ENCODE measurements at regions not wholly inside any gene's neighbourhood (a gene's known extent, or its start where the extent isn't known, plus 50 kb on each side); places are given as distances from the start of the nearest gene placed in this dataset.

DNA sequence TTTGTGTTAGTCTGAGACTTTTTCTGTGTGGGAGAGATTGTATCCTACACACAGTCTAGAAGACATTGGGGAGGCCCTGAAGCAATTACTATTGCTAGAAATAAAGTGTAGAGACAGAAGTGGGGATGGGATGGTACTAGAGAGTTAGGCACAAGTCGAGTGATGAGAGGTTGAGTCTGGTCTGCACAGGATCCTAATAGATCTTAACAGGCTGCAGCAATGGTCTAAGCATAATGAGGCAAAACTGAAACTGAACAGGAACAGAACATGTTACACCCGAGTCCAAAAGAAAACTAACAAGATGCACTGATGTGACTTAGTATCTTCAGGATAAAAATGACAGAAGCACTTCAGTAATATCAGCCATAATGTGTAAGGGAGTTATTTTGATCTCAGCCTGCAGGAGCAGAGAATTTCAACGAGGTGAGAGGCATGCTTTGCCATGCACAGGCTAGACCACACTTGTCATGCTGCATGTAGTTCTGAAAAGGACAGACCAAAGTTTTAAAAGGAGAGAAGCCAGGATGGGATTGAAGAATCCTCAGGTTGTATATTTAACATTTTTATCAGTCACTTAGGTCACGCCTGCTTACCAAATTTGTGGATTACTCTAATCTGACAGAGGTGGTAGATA is 205.8 kb upstream of the BOD1L1 start:
- no peaks in the 10 kb centered on the region for H3K27me3 ChIP-seq (ENCODE audit: control insufficient read depth in 4 of 4, insufficient read depth in 4 of 4, low read length in 3 of 4)
- H3K4me3 ChIP-seq (ENCODE audit: low read depth in 1 of 3, low read length in 3 of 3): no peak overlapping the region
- DNase-seq (ENCODE audit: low spot score): no peak
- H3K36me3 ChIP-seq (ENCODE audit: control insufficient read depth in 4 of 4, insufficient read depth in 3 of 4, low read depth in 1 of 4, low read length in 3 of 4): no peaks in the 10 kb centered on the region
- H3K27ac ChIP-seq (ENCODE audit: low read depth in 1 of 2, low read length in 2 of 2): no peak overlapping the region
- H3K9me3 ChIP-seq (ENCODE audit: control insufficient read depth in 4 of 4, low read length in 3 of 4): no peaks in the 10 kb centered on the region
- WGBS: 72% methylated on average over 4 of the region's 4 CpGs
- TF ChIP-seq TAF1 (conservative IDR thresholded peaks at IDR 0.05) (no peak), FOXA2 (IDR thresholded peaks at IDR 0.05) (no peak), HNF4A (conservative IDR thresholded peaks at IDR 0.05) (no peak), REST (IDR thresholded peaks at IDR 0.05) (no peak), FOXA1 (IDR thresholded peaks at IDR 0.05) (no peak), GABPA (IDR thresholded peaks at IDR 0.05 in 1 of 2, conservative IDR thresholded peaks at IDR 0.05 in 1 of 2) (no peak), RAD21 (IDR thresholded peaks at IDR 0.05) (no peak), NR2F2 (IDR thresholded peaks at IDR 0.05) (no peak)
- TF ChIP-seq, protein P1, sequence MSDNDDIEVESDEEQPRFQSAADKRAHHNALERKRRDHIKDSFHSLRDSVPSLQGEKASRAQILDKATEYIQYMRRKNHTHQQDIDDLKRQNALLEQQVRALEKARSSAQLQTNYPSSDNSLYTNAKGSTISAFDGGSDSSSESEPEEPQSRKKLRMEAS (IDR thresholded peaks at IDR 0.05): no peak
- no peaks in the 10 kb centered on the region for H3K4me1 ChIP-seq (ENCODE audit: control insufficient read depth in 4 of 4, insufficient read depth in 4 of 4, low read length in 3 of 4)
- no peak overlapping the region for H3K9ac ChIP-seq (ENCODE audit: low read depth in 1 of 2, low read length in 2 of 2)

DNA sequence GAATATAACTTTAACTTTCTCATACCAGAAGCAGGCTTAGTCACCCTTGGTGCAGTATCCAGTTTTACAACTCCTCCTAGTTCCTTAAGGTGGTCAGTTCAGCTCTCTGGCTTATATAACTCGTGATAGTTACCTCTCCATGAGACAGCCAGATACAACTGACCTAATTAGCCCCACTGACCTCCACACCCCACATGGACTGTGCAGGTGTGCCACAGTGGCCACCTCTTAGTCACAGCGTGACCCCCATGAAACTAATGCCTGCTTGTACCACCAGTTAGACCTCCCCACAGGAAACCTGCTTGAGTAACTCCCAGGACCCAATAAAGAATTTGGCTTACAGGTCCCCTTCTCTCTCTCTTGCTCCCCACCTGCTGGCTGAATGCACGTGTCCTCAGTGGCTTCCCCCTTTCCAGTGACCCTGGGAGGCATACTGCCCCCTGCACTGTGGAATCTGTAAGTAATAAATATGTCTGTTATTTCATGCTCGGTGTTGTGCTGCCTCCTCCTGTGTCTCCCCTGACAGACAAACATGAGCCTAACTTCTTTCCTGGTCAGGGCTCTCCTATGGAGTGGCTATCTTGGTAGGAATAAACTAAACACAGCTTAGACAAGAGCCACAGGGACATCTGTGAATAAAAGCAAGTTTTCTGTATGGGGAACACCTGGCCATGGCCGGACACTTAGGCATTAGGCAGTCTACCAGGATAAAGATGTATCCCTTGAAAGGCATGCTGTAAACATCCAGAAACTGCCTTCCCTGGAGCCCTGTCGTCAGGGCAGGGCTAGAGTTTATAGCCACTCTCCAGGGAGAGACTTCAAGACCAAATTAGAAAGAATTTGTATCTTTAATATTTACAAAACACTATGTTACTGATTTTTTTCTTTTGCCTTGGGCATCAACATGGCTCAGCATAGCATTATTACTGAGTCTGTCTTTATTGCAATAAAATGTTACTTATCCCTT is 209.7 kb upstream of the BOD1L1 start:
- no peak for DNase-seq (ENCODE audit: low spot score)
- no peak overlapping the region for H3K4me3 ChIP-seq (ENCODE audit: low read depth in 1 of 3, low read length in 3 of 3)
- no peaks in the 10 kb centered on the region for H3K27me3 ChIP-seq (ENCODE audit: control insufficient read depth in 4 of 4, insufficient read depth in 4 of 4, low read length in 3 of 4)
- no peaks in the 10 kb centered on the region for H3K9me3 ChIP-seq (ENCODE audit: control insufficient read depth in 4 of 4, low read length in 3 of 4)
- no peaks in the 10 kb centered on the region for H3K36me3 ChIP-seq (ENCODE audit: control insufficient read depth in 4 of 4, insufficient read depth in 3 of 4, low read depth in 1 of 4, low read length in 3 of 4)
- H3K9ac ChIP-seq (ENCODE audit: low read depth in 1 of 2, low read length in 2 of 2): no peak overlapping the region
- H3K4me1 ChIP-seq (ENCODE audit: control insufficient read depth in 4 of 4, insufficient read depth in 4 of 4, low read length in 3 of 4): peaks cover 0 to 3% (median 0%) of the 10 kb centered on the region in 4 donors
- WGBS: 70% methylated on average over 6 of the region's 6 CpGs
- TF ChIP-seq GABPA (IDR thresholded peaks at IDR 0.05 in 1 of 2, conservative IDR thresholded peaks at IDR 0.05 in 1 of 2) (no peak), TAF1 (conservative IDR thresholded peaks at IDR 0.05) (no peak), CTCF (IDR thresholded peaks at IDR 0.05; ENCODE audit: low read depth, low read length, missing input control) (no peak), REST (IDR thresholded peaks at IDR 0.05) (no peak), EGR1 (IDR thresholded peaks at IDR 0.05; ENCODE audit: low read depth in 2 of 2) (no peak), HNF4A (conservative IDR thresholded peaks at IDR 0.05) (no peak), FOXA2 (IDR thresholded peaks at IDR 0.05) (no peak), SP1 (IDR thresholded peaks at IDR 0.05) (no peak), JUND (IDR thresholded peaks at IDR 0.05) (no peak), ZBTB33 (IDR thresholded peaks at IDR 0.05) (no peak), ATF3 (IDR thresholded peaks at IDR 0.05) (no peak), RAD21 (IDR thresholded peaks at IDR 0.05) (no peak), RXRA (IDR thresholded peaks at IDR 0.05) (no peak), NR2F2 (IDR thresholded peaks at IDR 0.05) (no peak), YY1 (IDR thresholded peaks at IDR 0.05) (no peak), FOXA1 (IDR thresholded peaks at IDR 0.05) (no peak)
- TF ChIP-seq, protein P1 (IDR thresholded peaks at IDR 0.05): no peak
- H3K27ac ChIP-seq (ENCODE audit: low read depth in 1 of 2, low read length in 2 of 2): no peak overlapping the region

All from liver (tissue), 8 donors.